ENCODE measurements at regions not wholly inside any gene's neighbourhood (a gene's known extent, or its start where the extent isn't known, plus 50 kb on each side); places are given as distances from the start of the nearest gene placed in this dataset.

- TF ChIP-seq, protein P1, sequence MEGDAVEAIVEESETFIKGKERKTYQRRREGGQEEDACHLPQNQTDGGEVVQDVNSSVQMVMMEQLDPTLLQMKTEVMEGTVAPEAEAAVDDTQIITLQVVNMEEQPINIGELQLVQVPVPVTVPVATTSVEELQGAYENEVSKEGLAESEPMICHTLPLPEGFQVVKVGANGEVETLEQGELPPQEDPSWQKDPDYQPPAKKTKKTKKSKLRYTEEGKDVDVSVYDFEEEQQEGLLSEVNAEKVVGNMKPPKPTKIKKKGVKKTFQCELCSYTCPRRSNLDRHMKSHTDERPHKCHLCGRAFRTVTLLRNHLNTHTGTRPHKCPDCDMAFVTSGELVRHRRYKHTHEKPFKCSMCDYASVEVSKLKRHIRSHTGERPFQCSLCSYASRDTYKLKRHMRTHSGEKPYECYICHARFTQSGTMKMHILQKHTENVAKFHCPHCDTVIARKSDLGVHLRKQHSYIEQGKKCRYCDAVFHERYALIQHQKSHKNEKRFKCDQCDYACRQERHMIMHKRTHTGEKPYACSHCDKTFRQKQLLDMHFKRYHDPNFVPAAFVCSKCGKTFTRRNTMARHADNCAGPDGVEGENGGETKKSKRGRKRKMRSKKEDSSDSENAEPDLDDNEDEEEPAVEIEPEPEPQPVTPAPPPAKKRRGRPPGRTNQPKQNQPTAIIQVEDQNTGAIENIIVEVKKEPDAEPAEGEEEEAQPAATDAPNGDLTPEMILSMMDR (conservative IDR thresholded peaks at IDR 0.05 in 1 of 2, IDR thresholded peaks at IDR 0.05 in 1 of 2; ENCODE audit: low read depth in 1 of 2, low read length in 2 of 2) = no peak
- TF ChIP-seq EZH2 (IDR thresholded peaks at IDR 0.05; ENCODE audit: low read length, missing control alignments) = no peak
These were observed 374.9 kb upstream of the IRAK1BP1 start for GRCh38 chr6:78492351-78493017.

All from fibroblast of lung (primary cell).